ENCODE measurements at regions not wholly inside any gene's neighbourhood (a gene's known extent, or its start where the extent isn't known, plus 50 kb on each side); places are given as distances from the start of the nearest gene placed in this dataset.

DNA sequence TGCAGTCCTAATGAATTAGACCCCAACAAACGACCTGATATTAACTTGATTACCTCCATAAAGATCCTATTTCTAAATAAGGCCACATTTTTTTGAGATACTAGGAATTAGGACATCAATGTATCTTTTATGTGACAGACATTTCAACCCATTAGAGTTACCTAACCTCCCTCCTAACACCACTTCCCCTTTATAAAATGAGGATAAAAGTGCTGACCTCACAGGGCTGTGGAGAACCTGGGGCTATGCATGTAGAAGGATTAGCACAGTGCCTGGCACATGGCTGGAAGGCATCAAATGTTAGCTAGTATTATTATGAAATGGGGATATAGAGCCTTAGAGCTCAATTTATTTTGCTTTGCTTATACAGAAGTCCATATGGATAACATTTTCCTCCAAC, 53.5 kb upstream of the LRRN1 start:
- in situ Hi-C loops (cut with HindIII; ENCODE audit: low sequenced_read_pairs), result no loop called here

DNA sequence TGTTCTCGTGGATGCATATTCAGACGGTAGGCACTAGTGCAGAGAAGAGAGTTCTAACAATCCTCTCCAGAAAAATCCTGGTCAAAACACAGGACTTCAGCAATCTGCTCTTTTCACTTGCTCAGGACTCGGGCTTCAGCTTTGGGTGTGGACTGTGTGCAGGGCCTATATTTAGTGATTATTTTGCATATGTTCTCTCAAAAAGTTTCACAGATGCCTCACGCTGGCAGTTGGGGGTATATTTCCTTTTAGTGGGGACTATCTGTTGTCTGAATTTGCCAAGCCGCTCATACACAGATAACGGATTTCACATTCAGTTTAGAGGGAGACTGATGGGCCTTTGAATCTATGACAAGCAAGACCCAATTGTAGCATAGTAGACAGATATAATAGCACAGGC, 54.4 kb upstream of the LRRN1 start:
- in situ Hi-C loops (cut with HindIII; ENCODE audit: low sequenced_read_pairs), result no loop called here

DNA sequence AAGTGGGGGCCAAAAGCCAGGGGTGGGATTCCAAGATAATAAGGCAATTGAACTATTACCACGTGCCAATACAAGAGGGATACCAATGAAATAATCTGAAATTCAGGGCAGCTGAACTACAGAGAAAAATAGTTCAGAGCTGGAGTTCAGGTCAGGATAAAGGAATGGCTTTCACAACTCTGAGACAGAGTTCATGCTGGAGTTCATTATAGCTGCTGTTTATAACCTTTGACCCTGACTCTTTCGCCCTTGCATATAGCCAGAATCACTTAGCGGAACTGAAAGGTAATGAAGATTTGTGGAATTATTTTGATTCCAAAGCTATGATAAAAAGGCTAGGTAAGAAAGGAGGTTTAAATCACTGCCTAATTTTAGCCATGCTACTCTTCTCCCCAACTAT, 55.5 kb upstream of the LRRN1 start:
- in situ Hi-C loops (cut with HindIII; ENCODE audit: low sequenced_read_pairs), result no loop called here

DNA sequence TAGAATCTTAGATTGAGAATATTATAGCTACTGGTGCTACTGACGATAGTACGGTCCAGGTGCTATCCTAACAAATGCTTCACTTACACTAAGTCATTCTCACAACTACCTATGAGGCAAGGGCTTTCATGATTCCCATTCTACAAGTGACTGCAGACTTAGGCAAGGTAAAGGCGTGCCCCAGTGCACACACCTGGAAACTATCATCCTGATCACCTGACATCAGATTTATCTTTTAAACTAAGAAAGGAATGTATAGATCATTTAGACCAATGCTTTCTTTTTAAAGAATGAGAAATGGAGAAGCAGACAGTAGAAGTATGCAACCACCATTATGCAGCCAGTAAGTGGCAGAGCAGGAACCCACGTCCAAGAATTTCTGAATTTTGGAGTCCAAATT, 59.2 kb upstream of the LRRN1 start:
- in situ Hi-C loops (cut with HindIII; ENCODE audit: low sequenced_read_pairs), result no loop called here

DNA sequence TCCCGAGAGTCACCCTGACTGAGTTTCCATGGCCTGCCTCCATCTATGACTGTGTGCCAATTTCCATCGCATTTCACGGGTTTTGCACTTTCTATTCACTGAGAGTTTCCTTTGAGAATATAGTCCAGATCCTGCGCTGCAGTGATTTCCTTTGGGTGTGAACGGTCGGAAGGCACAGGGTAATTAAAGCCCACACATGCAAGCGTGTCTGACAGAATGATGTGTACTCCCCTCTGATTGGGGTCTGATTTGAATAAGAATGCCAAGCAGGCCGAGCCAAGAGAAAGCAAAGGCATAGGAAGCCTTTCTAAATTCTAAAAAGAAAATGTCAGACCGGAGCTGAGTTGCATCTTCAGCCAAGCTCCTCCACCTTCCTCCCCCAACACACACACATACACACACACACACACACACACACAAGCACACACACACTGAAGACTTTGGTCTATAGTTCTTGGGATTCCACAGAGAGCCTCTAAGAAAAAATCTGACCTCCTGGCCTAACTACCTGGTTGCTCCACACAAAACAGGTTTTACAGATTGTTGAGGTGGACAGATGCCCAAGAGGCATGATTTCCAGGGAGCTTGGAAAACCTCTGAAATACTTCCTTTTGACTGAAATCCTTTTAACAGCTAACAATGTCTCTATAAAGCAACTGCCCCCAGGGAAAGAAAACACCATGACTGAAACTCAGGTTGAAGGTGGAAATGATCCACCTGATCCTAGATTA, 59.7 kb upstream of the LRRN1 start:
- in situ Hi-C loops (cut with HindIII; ENCODE audit: low sequenced_read_pairs), result no loop called here

DNA sequence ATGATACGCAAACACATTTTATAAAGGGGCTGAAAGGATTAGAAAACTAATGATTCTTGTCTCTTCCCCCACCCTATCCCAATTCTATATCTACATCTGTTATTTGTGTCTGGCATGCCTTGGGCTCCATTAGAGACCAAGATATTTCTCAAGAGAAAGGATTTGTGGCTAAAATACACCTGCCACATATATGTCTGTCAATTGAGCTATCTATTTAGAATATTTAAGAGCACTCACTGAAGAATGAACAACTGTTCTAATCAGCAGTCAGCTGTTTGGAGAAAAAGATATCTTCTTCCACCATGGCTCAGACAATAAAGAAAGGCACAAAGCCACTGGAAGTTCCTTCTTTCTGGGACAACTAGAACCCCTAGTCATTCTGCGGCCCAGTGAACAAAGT, 61.7 kb upstream of the LRRN1 start:
- in situ Hi-C loops (cut with HindIII; ENCODE audit: low sequenced_read_pairs), result no loop called here

DNA sequence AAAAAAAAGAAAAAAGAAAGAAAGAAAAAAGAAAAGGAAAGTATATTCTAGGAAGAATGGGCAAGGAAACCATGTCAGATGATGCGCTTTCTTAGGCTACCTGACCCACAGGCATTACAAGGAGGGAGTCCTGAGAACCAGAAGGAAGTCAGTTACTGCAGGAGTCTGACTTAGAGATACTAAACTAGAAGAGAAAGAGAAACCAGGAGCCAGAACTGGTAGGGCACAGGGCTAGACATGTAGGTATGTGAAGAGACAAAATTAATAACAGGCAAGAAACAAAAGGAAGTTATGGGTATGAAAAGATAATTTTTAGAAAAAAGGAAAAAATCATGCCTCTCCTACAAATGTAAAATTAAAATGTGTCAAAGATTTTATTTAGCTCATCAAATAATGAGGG, 63.3 kb upstream of the LRRN1 start:
- in situ Hi-C loops (cut with HindIII; ENCODE audit: low sequenced_read_pairs), result no loop called here

DNA sequence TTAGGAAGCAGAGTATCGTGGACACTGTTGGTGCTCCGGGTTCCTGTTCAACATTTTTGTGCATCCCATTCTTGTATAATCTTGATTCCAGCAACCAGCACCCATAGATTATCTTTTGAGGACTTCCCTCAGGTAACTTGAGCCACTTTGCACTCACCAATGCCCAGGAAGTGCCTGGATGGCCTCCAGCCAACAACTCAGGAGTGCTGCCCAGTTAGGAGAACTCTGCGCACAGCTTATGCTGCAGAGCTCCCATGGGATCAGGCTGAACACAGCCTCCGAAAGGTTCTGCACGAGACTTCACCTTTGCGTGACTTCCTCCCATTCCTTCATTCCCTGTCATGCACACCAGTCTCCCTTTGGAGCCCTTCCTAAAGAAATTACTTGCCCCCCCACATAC, 64.3 kb upstream of the LRRN1 start:
- in situ Hi-C loops (cut with HindIII; ENCODE audit: low sequenced_read_pairs), result no loop called here

DNA sequence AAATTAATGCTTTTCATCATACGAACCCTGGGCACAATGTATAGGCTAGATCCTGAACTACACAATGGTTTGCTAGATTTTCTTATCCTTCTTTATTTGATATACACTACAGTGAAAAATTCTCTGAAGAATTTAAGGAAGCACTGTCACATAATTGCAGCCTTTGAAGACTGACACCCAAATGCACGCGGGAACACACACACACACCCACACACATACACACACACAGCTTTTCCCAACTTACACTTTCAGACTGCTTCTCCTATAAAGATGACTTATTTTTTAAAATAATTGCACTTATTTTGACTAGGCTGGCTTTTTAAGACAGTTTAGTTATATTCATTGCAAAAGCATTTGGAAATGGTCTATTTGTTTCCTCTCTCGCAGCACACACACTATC, 70.0 kb upstream of the LRRN1 start:
- in situ Hi-C loops (cut with HindIII; ENCODE audit: low sequenced_read_pairs), result no loop called here

DNA sequence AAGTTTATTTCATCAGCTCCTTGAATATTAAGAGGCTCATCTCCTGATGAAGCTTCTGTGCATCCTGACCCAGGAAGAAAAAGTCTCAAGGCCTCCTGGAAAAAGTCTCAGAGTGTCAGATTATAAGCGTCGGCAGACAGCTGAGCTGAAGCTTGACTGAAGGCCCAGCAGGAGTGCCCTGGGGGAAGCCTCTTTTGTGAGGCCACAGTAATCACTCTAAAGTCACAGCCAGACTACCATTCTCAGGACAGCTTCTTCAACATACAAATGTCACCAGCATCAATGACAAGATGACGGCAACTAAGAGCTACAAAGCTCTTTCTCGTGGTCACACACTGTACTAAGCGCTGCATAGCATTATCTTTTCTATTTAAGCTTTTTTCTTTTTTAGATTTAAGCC, 72.7 kb upstream of the LRRN1 start:
- in situ Hi-C loops (cut with HindIII; ENCODE audit: low sequenced_read_pairs), result no loop called here

DNA sequence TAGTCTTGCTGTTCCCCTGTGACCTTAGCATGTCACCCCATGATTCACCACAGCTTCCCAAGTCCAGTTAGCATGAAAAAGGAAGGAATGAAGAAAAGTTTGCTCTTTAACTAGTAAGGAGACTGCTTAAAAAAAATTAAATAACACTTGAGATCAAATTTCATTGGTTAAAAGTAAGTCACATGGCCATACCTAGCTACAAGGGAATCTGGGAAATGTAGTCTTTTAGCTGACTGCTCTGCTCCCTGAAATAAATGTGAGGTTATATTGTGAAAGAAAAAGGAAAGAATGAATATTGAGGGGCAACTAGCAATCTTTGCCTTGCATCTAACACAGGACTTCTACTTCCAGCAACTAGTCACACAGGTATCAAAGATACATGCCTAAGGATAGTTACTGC, 84.7 kb upstream of the LRRN1 start:
- in situ Hi-C loops (cut with HindIII; ENCODE audit: low sequenced_read_pairs), result no loop called here

DNA sequence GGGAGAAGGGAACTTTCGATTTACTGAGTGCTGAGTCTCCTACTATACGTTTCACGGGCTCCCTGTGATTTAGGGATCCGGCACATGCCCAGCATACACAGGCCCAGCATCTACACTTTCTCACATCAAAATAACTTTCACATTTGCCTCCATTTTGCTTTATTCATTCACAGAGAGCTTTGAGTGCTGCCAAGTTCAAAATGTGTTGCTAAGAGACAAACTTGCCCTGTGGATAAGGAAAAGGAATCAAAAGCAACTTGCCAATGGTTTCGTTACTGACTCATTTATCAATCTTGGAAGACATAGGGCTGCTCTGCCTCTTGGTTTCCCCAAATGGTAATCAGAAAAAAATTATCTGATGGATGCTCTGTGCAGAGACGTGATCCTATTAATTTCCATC, 86.3 kb upstream of the LRRN1 start:
- in situ Hi-C loops (cut with HindIII; ENCODE audit: low sequenced_read_pairs), result no loop called here

DNA sequence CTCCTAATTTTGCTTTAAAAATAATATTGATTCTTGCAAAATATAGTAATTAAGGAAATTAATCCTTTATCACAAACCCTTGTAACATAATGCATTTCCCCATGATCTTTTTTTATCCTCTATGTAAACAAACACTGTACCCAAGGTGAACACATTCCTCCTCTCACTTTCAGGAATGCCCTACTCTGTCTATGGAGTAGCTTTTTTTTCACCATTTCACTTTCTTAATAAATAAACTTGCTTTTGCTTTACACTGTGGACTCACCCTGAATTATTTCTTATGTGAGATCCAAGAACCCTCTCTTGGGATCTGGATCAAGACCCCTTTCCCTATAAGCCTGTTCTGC, 90.5 kb upstream of the LRRN1 start:
- in situ Hi-C loops (cut with HindIII; ENCODE audit: low sequenced_read_pairs), result no loop called here

DNA sequence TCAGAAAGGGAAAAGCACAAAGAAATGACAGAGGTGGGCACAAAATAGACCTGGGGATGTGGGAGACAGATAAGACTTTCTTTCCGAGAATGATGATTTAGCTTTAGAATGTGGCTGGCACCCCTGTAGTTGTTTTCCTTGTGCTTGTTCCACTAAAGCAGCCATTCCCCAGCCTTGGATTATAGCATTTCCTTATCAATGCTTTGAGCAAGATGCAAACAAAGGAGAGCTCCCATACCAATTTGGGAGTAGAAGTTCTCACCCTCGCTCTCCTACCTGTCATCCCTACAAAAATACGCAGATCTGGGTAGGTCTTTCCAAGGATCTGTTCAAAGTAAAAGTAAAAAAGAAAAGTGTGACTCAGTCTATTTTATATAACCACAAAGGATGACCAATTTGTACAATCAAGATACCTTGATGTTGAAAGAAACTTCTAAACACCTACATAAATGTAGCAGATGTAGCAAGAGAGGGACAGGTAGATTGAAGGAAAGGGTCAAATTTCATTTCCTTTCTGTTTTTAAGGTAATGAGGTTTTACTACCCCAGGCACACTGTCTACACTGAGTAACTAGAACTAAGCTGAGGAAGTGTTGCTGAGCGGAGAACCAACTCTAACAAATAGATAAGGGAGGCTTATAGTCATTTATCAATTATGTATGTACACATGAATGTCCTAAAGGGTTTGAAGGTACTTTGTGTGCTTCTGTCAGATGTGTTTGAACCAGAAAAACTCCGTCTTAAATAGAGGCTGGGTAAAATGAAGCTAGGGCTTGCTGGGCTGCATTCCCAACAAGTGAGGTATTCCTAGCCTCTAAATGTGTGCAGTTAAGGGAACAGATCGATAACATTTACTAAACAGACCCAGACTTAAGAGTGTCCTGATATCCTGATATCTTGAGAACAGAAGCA, 91.1 kb upstream of the LRRN1 start:
- in situ Hi-C loops (cut with HindIII; ENCODE audit: low sequenced_read_pairs), result no loop called here

DNA sequence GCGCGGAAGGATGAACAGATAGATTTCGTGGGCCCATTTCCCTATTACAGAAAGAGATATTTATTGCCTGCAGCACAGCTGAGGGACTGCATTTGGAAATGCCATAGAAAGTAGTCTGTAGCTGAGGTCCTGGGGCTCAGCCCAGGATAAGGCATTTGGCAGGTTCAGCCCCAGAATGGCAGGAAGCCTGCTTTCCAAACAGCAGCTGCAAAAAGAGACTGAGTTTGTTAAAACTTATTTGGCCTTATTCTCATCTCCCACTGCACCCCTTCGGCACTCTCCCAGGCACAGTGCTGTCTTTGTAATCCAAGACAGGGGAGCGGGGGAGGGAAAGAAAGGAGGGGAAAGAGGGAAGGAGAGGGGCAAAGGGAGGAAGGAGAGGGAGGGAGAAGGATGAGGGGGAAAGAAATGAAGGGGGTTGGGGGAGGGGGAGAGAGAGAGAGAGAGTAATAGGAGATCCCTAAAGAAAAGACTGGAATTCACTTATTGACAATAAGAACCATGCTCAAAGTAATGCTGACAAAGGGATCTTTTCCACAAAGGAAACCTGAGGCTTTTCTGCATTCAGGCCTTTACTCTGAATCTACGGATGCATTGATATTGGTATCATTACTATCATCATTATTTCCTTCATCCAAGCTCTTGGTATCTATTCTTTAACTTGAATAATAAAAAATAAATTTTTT, 94.0 kb upstream of the LRRN1 start:
- in situ Hi-C loops (cut with HindIII; ENCODE audit: low sequenced_read_pairs), result no loop called here

DNA sequence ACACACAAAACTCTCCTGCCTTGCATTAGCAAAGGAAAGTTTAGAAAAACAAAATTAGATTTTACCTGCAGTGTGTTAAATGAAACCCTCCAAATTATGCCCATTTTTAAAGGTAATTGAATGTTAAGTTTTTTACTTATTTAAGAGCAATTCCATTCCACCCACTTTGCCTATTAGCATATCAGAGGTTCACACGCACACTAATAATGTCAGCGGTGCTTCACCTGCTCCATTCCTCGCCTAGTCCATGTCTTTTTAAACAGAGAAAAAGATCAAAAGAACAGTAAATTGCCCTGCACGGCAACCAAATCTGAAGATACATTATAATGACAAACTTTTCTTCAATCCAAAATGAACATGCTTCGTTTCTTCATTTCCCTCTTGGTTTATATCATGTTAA, 97.3 kb upstream of the LRRN1 start:
- in situ Hi-C loops (cut with HindIII; ENCODE audit: low sequenced_read_pairs), result no loop called here

DNA sequence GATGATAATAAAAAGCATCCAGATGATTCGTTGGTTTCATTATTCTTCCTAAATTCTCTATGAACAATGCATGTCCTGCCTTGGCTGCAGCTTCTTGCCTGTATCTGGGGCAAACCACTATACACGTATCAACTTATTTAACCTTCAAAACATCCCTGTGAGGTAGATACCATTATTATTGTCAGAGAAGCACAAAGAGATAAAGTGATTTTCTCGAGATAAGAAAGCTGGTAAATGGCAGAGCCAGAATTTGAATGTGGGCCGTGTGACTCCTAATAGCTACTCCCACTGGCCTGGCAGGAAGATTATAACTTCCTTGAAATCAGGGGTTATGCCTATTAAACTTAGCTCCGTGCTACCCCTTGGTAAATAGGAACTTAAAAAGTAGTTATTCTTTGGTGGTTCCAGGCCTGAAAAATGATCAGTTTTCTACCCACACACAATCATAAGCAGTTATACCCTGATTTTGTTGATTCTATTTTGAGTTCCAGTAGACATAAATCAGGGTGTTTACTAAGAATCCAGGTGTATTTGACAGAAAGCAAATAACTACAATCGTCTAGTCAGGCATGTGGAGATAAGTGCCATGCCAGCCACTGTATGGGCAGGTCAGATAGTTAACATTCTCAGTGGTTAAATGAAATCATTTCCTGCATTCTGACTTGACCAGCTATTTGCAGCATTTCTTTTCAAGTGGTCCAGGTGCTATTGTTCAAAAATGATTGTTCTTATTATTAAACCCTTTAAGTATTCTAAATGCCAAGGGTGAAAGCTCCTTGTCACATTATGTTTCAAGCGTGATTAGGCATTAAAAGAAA, 99.2 kb upstream of the LRRN1 start:
- in situ Hi-C loops (cut with HindIII; ENCODE audit: low sequenced_read_pairs), result no loop called here

DNA sequence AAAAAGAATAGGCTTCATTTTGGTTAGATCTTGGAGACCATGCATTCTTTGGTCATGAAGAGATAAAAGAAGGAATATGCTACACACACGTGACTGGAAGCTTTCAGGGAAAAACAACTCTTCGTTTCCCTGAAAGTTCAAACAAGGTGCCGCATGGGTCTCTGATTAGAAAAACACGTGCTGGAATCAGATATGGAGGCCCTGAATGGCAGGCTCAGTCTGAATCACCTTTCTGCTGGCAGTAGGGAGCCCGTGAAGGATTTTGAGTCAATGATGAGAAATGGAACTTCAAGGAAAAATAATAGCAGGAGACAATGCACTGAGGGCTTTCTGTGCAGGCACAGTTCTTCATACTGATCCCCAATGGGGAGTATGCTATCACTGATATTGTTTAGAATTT, 99.8 kb upstream of the LRRN1 start:
- in situ Hi-C loops (cut with HindIII; ENCODE audit: low sequenced_read_pairs), result no loop called here

DNA sequence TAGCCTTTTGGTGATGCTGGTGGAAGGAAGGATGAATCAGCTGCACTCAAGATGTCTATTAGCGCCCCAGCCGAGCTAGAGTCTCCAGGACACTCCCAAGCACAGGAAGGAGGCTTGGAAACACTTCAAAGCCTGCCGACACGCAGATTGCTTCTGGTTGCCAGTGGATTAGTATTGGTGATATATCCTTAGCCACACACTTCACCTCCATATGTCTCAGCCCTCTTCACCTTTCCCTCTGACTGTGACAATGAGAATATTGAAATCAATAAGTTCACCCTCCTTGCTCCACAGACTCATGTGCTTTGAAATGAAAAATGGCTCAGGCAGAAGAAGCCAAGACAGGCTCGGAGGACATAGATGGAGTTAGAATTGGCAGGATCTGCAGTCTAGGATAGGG, 102.9 kb upstream of the LRRN1 start:
- in situ Hi-C loops (cut with HindIII; ENCODE audit: low sequenced_read_pairs), result no loop called here

DNA sequence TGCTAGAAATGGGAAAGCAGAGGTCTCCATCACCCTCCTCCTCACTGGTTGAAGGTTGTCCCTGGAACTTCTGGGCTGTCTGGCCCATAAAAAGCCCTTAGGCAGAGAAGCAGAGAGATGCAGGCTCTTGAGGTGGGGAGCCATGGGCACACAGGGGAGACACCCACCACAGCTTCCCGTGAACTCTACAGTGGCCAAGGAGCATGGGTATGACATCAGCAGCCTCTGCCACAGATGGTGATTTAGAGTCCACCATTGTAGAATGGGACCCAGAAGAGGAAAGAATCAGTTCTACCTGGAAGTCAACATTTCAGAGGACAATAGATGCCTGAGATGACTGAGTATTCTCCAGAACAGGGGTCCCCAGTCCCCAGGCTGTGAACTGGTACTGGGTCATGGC, 105.6 kb upstream of the LRRN1 start:
- in situ Hi-C loops (cut with HindIII; ENCODE audit: low sequenced_read_pairs), result no loop called here

Measured in DLD1 (cell line).